Myocyte (in vitro differentiated cells): ENCODE measurements at regions not wholly inside any gene's neighbourhood (a gene's known extent, or its start where the extent isn't known, plus 50 kb on each side); places are given as distances from the start of the nearest gene placed in this dataset.
"Not testable (repeated sequence)": the region's sequence is repeated elsewhere in the genome, so short reads cannot be mapped to it uniquely, and the experiment has no call there.

Experiments
- DNase-seq: peaks from one replicate; pipeline ENCODE4 v3.0.0-alpha.2; 2012; ENCODE audit warnings: low read depth

- DNase-seq = no peak
Measured at GRCh38 chr12:131448254-131448795, 262.6 kb upstream of the SFSWAP start.

DNA sequence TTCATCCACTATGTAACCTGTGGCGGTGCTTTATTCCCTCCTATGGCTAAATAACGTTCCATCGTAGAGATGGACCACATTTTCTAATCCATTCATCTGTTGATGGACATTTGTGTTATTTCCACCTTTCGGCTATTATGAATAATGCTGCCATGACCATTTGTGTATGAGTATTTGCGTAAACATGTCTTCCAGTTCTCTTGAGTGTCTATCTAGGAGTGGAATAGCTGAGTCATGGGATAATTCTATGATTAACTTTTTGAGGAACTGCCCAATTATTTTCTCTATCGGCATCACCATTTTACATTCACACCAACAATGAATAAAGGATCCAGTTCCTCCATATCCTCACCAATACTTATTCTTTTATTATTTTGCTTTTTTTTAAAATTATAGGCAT, 261.9 kb upstream of the SFSWAP start:
- DNase-seq = no peak

DNA sequence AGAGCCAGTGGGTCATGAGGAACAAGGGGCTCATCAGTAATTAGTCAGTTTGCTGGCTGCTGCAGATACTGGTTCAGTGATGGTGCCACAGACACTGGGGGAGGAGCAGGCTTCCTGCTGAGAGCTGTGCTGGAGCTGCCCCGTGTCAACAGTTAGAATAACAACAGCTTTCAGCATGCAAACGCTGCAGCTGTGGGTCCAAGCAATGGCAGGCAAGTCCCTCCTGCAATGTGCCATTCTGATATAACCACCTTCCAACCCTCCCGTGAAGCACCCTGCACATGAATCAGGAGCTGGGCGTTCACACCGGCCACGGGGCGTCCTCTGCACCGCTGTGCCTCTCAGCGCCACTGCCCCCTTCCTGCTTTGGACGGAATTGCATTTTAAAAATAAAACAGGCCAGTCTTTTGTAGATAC, 258.4 kb upstream of the SFSWAP start:
- no peak for DNase-seq

GRCh38 chr12:131454418-131455217, 256.3 kb upstream of the SFSWAP start:
- no peak for DNase-seq

DNA sequence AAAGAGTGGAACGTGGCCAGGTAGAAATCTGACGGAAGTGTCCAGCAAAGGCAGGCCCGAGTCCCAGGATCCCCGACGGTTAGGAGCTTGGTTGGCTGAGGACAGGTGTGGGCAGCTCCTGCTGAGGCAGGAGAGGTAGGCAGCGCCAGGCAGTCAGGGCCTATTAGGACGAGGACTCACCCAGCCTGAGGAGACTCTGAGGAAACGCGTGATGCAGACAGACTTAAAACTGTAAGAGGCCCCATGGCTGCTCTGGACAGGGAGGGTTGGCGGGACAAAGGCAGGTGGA, 255.7 kb upstream of the SFSWAP start:
- no peak for DNase-seq

DNA sequence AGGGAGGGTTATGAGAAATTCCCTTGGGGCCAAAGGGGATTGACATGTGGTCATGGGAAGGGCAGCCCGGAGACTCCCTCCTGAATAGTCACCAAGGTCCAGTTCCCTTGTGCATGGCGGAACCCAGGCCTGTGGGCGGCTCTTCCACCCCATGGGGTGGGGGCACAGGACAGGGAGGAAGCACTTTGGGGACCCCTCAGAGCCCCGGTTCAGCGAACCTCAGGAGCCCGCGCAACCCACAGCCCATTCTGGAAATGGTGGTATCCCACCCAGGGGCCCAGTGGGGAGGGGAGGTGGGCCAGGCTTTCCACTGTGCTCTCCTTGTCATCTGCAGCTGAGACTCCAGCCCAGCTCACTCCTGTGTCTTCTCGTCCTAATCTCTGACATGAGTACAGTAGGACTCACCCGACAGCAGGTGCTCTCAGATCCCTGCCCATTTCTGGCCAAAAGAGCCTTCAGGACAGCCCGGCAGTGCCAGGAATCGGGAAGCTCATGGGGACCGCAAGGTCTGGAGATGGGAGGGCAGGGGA, 255.2 kb upstream of the SFSWAP start:
- no peak for DNase-seq

- DNase-seq = no peak
Measured at GRCh38 chr12:131456301-131457027, 254.4 kb upstream of the SFSWAP start.

DNA sequence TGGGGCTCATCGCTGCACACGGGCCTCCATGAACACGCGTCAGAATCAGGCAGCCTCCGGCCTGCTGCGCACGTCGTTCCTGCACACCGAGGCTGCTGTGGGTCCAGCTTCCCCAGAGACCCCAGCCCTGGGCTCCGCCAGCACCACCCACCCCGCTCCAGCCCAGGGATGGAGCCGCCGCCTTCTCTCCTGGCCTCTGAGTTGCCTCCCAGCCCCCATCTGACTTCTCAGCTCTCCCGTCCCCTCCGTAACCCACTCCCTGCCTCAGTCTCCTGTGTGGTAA, 253.9 kb upstream of the SFSWAP start:
- DNase-seq = no peak

- DNase-seq = no peak
Measured at GRCh38 chr12:131457331-131458047, 253.4 kb upstream of the SFSWAP start.

DNA sequence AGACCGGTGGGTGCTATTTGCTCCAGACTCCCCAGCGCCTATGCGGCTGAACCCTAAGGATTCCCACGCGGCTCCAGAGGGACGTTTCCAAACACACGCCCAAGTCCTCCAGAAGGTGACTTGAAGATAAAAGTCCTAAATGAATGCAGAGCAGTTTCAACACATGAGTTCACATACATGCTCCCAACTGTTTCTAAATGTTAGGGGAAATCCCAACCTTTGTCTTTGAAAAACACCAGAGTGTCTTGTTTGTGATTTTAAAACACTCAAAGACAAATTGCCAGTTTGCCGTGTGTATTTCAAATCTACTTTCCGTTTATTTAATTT, 252.9 kb upstream of the SFSWAP start:
- no peak for DNase-seq

DNA sequence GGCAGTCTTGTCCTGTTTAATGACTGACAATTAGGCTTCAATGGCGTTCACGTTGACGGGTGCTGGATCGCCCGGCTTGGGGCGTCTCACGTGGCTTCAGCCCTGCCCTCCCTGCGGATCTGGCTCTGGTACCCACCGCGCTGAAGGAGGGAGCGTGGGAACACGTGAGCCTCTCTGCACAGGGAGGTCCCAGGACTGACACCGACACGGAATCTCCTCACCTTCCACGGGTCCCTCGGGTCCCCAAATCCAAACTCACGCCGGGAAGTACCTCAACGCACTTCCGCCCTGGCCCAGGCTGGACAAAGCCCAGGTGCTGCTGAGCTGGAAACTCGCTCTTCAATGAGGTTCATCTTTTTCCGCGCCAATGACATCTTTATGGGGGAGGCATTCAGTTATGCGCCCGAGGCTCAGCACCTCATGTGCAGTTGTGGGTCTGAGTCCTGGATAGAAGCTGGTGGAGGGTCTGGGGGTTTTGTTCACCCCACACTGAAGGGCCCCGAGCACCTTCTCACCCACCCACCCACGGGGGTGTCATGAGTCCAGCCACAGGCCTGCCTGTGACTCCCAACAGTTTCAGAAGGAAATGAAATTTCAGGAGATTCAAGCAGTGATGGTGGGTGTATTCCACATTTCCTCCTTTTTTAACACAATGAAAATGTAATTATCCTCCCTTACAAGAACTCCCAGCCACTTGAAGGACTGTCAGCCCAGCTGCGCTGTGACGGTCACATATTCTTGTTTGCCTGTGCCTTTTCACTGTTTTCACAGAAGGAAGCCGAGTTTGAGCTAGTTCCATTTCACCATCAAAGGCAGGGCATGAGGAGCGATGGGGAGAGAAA, 251.7 kb upstream of the SFSWAP start:
- DNase-seq = no peak

DNA sequence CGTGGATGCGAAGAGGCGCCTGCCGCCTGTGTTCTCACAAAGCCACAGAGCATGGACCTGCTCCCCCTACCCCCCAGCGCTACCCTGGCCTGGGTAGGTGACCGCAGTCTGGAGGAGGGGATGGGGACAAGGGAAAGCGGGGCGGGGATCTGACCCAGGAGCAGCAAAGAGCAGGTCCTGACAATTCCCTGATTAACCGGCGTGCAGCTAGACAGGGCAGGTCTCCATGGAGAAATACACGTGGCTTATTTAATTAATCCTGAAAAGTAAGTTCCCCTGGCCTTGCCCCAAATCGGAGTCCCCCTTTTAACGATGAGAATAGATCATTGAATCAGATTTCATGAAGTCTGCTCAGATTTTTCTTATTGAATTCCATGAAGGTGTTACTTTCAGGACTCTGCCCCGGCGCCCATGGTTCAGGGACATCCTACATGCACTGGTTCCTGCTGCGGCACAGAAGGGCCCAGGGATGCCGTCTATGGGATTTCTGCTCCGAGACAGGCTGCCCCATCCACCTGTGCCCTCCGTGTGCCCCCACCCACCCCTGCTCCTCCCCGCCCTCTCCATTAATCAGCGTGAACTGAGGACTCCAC, 251.0 kb upstream of the SFSWAP start:
- DNase-seq = no peak

DNA sequence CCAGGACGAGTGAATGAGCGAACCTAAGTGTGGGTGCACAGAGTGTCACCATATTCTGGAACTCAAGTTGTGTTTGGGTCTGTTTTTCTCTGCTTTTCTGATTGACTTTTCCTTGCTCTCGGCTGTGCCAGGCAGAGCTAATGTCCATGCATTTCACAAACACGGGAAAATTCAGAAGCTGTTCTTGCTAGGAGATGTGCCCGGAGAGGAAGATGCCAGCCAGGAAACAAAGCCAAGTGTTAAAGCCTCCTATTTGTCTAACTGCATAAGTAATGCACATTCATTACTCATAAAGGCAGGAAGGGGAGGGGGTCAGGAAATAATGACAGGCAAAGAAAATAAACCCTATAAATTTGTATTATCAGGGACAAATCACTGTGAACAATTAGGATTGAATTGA, 250.4 kb upstream of the SFSWAP start:
- DNase-seq = no peak

DNA sequence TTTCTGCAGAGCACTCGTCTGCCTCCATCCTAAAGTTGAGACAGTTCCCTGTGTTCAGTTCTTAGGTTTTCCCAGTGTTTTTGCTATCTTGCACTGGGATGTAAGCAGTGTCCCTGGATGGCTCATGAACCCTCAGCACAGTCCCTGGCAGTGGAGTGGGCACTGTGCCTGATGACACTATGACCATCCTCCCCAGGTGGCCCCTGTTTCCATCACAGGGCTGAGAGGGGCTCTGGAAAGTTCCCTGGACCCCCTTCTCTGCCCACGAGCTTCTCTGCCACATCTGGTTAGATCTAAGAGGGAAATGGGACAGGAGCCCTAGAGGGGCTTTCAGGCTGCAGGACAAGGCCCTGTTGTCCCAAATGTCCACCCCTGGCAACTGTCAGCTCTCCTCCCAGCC, 249.8 kb upstream of the SFSWAP start:
- DNase-seq = no peak

DNA sequence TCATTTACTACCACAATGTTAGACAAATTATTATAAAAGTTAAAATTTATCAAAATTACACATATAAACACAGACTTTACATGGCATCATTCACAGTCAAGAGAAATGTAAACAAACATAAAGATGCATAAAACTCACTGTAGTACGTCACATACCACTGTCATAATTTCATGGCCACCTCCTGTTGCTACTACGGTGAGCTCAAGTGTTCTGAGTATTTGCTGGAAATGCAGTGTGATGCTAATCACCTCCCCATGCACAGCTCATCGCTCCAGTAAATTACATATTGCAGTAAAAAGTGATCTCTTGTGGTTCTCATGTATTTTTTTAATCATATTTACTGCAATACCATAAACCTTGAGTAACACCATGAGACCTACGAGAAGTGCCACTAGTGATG, 247.7 kb upstream of the SFSWAP start:
- no peak for DNase-seq

DNA sequence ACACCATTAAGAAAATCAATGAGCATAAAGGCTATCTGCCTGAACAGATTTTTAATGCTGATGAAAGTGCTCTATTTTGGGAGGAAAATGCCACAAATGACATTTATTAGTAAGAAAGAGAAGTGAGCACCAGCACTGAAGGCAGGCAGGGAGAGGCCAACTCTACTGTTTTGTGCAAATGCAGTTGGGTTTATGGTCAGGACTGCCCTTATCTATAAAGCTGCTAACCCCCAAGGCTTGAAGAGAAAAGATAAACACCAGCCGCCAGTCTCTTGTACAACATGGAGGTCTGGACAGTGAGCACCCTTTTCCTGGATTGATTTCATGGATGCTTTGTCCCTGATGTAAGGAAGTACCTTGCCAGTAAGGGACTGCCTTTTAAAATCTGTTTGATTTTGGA, 246.8 kb upstream of the SFSWAP start:
- no peak for DNase-seq

DNA sequence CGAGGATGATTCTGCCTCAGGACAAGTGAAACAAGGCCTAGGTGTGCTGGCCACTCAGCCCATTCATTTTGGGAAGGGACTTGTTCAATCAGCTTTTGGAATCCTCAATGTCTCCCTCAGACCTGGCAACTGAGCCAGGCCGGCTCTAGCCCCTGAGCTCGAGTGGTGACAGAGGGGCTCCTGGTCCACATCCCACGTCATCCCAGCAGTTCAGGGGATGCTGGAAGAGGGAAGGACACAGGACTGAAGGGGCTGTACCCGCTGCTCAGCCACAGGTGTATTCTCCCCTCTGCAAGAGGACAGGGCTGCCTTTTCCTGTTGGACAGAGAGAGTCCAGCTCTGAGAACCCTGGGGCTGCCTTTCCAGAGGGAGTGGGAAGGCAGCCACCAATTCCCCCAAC, 244.6 kb upstream of the SFSWAP start:
- DNase-seq = no peak

DNA sequence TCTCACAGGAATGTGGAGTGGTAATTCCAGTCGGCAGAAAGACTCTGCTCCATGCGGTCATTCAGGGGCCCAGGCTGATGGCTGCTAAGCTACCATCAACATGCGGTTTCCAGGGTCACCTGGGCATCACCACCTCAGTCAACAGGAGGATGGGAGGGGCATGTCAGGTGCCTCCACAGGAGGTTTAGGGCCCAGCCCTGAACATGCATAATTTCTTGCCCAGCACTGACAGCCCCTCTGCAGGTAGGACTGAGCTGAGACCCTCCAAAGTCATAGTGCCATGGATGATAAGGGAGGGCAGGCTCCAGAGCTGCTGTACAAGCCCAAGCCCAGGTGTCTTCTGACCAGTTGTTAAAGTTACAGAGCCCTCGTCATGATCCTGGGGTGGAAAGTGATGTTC, 244.0 kb upstream of the SFSWAP start:
- DNase-seq = no peak

DNA sequence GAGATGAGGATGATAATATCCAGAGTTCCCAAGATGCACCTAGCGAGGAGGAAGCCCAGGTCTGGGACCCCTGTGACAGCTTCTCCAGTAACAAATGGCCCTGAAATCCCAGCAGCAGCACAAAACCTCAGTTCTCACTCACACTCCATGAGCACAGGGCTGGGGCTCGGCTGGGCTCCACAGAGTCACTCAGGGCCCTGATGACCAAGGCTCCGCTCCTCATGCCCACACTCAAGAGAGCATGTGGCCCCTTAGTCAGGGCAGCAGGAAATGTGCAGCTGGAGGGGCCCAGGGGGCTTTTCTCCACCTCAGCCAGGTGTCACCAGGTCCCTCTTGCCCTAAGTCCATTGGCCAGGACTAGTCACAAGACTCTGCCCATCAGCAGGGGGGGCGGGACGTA, 242.7 kb upstream of the SFSWAP start:
- DNase-seq = no peak

DNA sequence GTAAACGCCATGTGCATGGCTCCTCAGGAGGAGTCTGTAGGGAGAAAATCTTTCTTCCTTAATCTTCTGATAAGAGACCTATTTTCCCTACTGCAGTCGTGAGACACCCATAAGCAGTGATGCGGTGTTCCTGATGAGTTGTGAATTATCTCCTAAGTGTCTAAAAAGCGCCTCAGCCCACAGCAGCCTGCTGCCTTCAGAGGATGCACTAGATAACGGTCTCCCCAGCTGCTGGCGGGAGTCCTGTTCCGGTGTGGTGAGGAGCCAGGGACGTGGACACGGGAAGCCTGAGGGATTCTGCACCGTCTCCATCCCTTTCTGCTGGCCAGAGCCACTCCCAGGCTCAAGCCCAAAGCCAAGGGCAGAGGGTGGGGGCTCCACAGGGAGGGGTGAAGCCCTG, 240.9 kb upstream of the SFSWAP start:
- DNase-seq = not testable (repeated sequence)

DNA sequence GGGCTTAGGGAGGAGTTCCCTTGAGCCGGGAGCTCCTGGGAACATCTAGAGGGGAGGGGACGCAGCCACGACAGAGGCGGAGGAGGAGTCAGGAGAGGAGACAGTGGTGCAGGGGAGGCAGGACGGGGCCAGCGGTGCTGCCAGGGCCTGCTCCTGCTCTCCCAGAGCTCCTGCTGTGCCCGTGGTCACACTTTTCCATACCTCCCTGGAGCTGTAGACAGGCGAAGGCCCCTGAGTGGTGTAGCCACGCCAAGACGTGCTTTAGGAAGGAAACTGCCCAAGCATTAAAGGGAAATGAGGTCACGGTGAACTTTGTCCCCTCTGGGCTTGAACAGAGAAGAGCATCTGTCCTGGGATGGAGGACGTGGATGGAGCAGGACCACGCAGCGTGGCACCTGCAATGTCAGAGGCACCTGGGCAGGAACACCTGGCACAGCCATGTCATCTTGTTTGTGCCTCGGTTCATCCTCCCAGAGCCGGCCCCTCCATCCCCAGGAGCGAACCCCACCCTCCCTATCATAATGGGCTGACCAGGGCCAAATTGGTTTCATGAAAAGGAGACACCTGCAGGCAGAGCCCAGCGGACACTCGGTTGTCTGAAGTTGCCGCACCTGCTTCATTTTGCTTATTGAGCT, 239.5 kb upstream of the SFSWAP start:
- no peak for DNase-seq
